ENCODE measurements at regions not wholly inside any gene's neighbourhood (a gene's known extent, or its start where the extent isn't known, plus 50 kb on each side); places are given as distances from the start of the nearest gene placed in this dataset.

DNA sequence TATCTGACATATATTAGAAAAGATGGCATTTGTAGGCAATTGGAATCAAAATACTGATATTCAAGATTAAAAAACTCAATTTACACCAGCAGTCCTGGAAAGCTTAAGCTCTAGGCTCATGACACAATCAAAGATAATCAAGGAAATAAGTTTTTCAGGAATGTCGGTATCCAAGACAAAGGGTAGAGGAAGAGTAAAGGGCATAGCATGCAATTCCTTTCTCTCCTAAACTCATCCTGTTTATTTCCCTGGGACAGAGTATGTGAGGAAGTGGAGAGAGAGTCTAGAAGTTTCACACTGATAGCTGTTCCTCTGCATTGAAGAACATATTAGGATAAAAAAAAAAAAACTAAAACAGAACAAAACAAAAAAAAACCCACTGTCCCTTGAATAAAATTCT, 2452.1 kb downstream of the PCDH9 start:
- no peaks in the 10 kb centered on the region for H3K27me3 ChIP-seq (ENCODE audit: insufficient read depth, low read length)
- H3K9ac ChIP-seq (ENCODE audit: low read length) = no peak overlapping the region
- BruUV-seq (replicated peaks) = no TSS peak
- no peaks in the 10 kb centered on the region for H4K20me1 ChIP-seq (ENCODE audit: insufficient read depth)
- intact Hi-C loops (cut with micrococcal nuclease) = no loop called here
- CTCF ChIA-PET = no interaction called here
- DNase-seq (ENCODE audit: low read depth, low spot score) = no peak
- H3K4me1 ChIP-seq (ENCODE audit: control insufficient read depth in 1 of 2, insufficient read depth in 2 of 2, low read length in 2 of 2) = no peaks in the 10 kb centered on the region
- TF ChIP-seq JUND (IDR thresholded peaks at IDR 0.05) (no peak), SRF (IDR thresholded peaks at IDR 0.05; ENCODE audit: low read depth) (no peak), SP1 (IDR thresholded peaks at IDR 0.05; ENCODE audit: low read depth) (no peak), RAD21 (IDR thresholded peaks at IDR 0.05; ENCODE audit: low read depth) (no peak), POLR2AphosphoS5 (IDR thresholded peaks at IDR 0.05; ENCODE audit: low read depth, low read length) (no peak), YY1 (IDR thresholded peaks at IDR 0.05; ENCODE audit: extremely low read depth, insufficient replicate concordance, low read depth, low read length) (no peak), EZH2phosphoT487 (IDR thresholded peaks at IDR 0.05; ENCODE audit: borderline replicate concordance) (no peak), SIN3A (IDR thresholded peaks at IDR 0.05; ENCODE audit: low read depth) (no peak), ZFX (IDR thresholded peaks at IDR 0.05) (no peak), ZNF274 (IDR thresholded peaks at IDR 0.05; ENCODE audit: low read depth, low read length) (no peak)
- TF ChIP-seq, protein P1, sequence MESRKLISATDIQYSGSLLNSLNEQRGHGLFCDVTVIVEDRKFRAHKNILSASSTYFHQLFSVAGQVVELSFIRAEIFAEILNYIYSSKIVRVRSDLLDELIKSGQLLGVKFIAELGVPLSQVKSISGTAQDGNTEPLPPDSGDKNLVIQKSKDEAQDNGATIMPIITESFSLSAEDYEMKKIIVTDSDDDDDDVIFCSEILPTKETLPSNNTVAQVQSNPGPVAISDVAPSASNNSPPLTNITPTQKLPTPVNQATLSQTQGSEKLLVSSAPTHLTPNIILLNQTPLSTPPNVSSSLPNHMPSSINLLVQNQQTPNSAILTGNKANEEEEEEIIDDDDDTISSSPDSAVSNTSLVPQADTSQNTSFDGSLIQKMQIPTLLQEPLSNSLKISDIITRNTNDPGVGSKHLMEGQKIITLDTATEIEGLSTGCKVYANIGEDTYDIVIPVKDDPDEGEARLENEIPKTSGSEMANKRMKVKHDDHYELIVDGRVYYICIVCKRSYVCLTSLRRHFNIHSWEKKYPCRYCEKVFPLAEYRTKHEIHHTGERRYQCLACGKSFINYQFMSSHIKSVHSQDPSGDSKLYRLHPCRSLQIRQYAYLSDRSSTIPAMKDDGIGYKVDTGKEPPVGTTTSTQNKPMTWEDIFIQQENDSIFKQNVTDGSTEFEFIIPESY (IDR thresholded peaks at IDR 0.05; ENCODE audit: extremely low read depth, insufficient replicate concordance, low read length) = no peak
- TF ChIP-seq, protein P2, sequence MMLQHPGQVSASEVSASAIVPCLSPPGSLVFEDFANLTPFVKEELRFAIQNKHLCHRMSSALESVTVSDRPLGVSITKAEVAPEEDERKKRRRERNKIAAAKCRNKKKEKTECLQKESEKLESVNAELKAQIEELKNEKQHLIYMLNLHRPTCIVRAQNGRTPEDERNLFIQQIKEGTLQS (IDR thresholded peaks at IDR 0.05) = no peak
- POLR2A ChIA-PET = no interaction called here
- H3K27ac ChIP-seq (ENCODE audit: low read depth, low read length) = no peak overlapping the region
- no peak overlapping the region for H2AFZ ChIP-seq (ENCODE audit: low read depth, low read length, poor library complexity, severe bottlenecking)
- no peak overlapping the region for H3K4me3 ChIP-seq (replicated peaks in 1 of 2; ENCODE audit: low read depth in 1 of 2, low read length in 2 of 2)
- H3K79me2 ChIP-seq (ENCODE audit: insufficient read depth, low read length) = no peaks in the 10 kb centered on the region
- RAD21 ChIA-PET (ENCODE audit: low non-redundant PET in 1 of 2, low total read pairs in 2 of 2, uncharacterized antibody in 2 of 2, unreplicated experiment in 2 of 2) = no interaction called here
- no peaks in the 10 kb centered on the region for H3K9me2 ChIP-seq (ENCODE audit: insufficient read depth)
- H3K4me2 ChIP-seq (ENCODE audit: low read length) = no peak overlapping the region
- H3K9me3 ChIP-seq (ENCODE audit: control insufficient read depth in 1 of 2, insufficient read depth in 1 of 2, low read depth in 1 of 2, low read length in 2 of 2) = no peaks in the 10 kb centered on the region
- ATAC-seq = no peak
- H3K36me3 ChIP-seq (ENCODE audit: control insufficient read depth in 1 of 2, insufficient read depth in 2 of 2, low read length in 2 of 2) = no peaks in the 10 kb centered on the region

Measured in HCT116 (cell line).